Endodermal cell (in vitro differentiated cells): ENCODE measurements at regions not wholly inside any gene's neighbourhood (a gene's known extent, or its start where the extent isn't known, plus 50 kb on each side); places are given as distances from the start of the nearest gene placed in this dataset.

Experiments
- DNase-seq: peaks from one replicate; pipeline ENCODE4 v3.0.0-alpha.2; 2017
- H3K27ac ChIP-seq: 2 replicates; pipeline ENCODE4 v1.5.1; 2013; ENCODE audit warnings: mild to moderate bottlenecking, low read depth, low read length, moderate library complexity
- H3K27me3 ChIP-seq: 2 replicates; pipeline ENCODE4 v1.6.1; 2013; ENCODE audit warnings: mild to moderate bottlenecking, low read length, moderate library complexity; ENCODE audit not compliant: insufficient read depth, control insufficient read depth, poor library complexity, severe bottlenecking
- H3K36me3 ChIP-seq: 2 replicates; pipeline ENCODE4 v1.7.0; 2013; ENCODE audit warnings: mild to moderate bottlenecking, low read length, moderate library complexity; ENCODE audit not compliant: control insufficient read depth, insufficient read depth
- H3K4me1 ChIP-seq: one replicate; pipeline ENCODE4 v1.7.0; 2013; ENCODE audit warnings: low read length; ENCODE audit not compliant: control insufficient read depth, insufficient read depth
- H3K4me3 ChIP-seq: 2 replicates; pipeline ENCODE4 v1.5.1; 2013; ENCODE audit warnings: mild to moderate bottlenecking, low read length, moderate library complexity
- H3K9ac ChIP-seq: 2 replicates; pipeline ENCODE4 v1.6.1; 2013; ENCODE audit warnings: mild to moderate bottlenecking, low read length, moderate library complexity; ENCODE audit not compliant: poor library complexity, severe bottlenecking; ENCODE audit errors: extremely low read depth
- H3K9me3 ChIP-seq: 2 replicates; pipeline ENCODE4 v1.6.1; 2013; ENCODE audit warnings: mild to moderate bottlenecking, low read length, moderate library complexity; ENCODE audit not compliant: control insufficient read depth
- H3K27ac Mint-ChIP-seq: 2 replicates; pipeline ENCODE4 v1.8.0; 2020; ENCODE audit warnings: mixed read lengths
- H3K27me3 Mint-ChIP-seq: 2 replicates; pipeline ENCODE4 v1.8.0; 2021; ENCODE audit warnings: mild to moderate bottlenecking, mixed read lengths; ENCODE audit not compliant: insufficient read depth
- H3K36me3 Mint-ChIP-seq: 2 replicates; pipeline ENCODE4 v1.8.0; 2020; ENCODE audit warnings: low read depth, mixed read lengths
- H3K4me1 Mint-ChIP-seq: 2 replicates; pipeline ENCODE4 v1.8.0; 2020; ENCODE audit warnings: mixed read lengths
- H3K4me3 Mint-ChIP-seq: 2 replicates; pipeline ENCODE4 v1.8.0; 2020; ENCODE audit warnings: mild to moderate bottlenecking, moderate library complexity, mixed read lengths
- H3K9me3 Mint-ChIP-seq: 2 replicates; pipeline ENCODE4 v1.8.0; 2020; ENCODE audit warnings: mild to moderate bottlenecking, mixed read lengths
- CTCF ChIP-seq: fragments of 200-600 bp; sonication (generic); conservative IDR thresholded peaks from 2 replicates; pipeline ENCODE4 v1.5.0; 2021; ENCODE audit warnings: antibody characterized with exemption, mild to moderate bottlenecking
- WGBS, 2 experiments: methylation state at CpG; one replicate each; pipeline versions ENCODE4 v1.1.5 to v1.1.7; 2013; ENCODE audit warnings: missing lambda C conversion rate in 2 of 2, mixed read lengths in 1 of 2; ENCODE audit not compliant: insufficient coverage in 1 of 2, insufficient read length in 1 of 2; 5-methylcytosine and 5-hydroxymethylcytosine counted together

GRCh38 chr7:130948822-130949221, 214.8 kb upstream of the KLF14 start:
- Histone ChIP-seq H3K27me3 (no peaks in the 10 kb centered on the region), H3K4me3 (no peak overlapping the region), H3K9ac (no peak overlapping the region), H3K36me3 (no peaks in the 10 kb centered on the region), H3K4me1 (no peaks in the 10 kb centered on the region), H3K27ac (no peak overlapping the region), H3K9me3 (no peaks in the 10 kb centered on the region)
- no peak for DNase-seq
- Mint-ChIP-seq H3K36me3 (no peaks in the 10 kb centered on the region), H3K9me3 (no peaks in the 10 kb centered on the region), H3K27me3 (no peaks in the 10 kb centered on the region), H3K4me1 (no peaks in the 10 kb centered on the region), H3K27ac (no peak overlapping the region), H3K4me3 (no peak overlapping the region)
- 92 to 100% methylated on average over 1 of the region's 1 CpG for WGBS, 2 experiments
- no peak for TF ChIP-seq CTCF

GRCh38 chr7:130949550-130949949, 215.5 kb upstream of the KLF14 start:
- Histone ChIP-seq H3K9ac (no peak overlapping the region), H3K27ac (no peak overlapping the region), H3K4me1 (no peaks in the 10 kb centered on the region), H3K9me3 (no peaks in the 10 kb centered on the region), H3K27me3 (no peaks in the 10 kb centered on the region), H3K36me3 (no peaks in the 10 kb centered on the region), H3K4me3 (no peak overlapping the region)
- Mint-ChIP-seq H3K27me3 (no peaks in the 10 kb centered on the region), H3K36me3 (no peaks in the 10 kb centered on the region), H3K27ac (no peak overlapping the region), H3K4me1 (no peaks in the 10 kb centered on the region), H3K4me3 (no peak overlapping the region), H3K9me3 (no peaks in the 10 kb centered on the region)
- WGBS, 2 experiments: 100% methylated on average over 1 of the region's 2 CpGs; no CpG with 5 or more reads in 1 of the 2 experiments
- no peak for TF ChIP-seq CTCF
- DNase-seq: no peak

- TF ChIP-seq CTCF: no peak
- no peak overlapping the region for H3K4me3 Mint-ChIP-seq
- H3K36me3 Mint-ChIP-seq: no peaks in the 10 kb centered on the region
- Histone ChIP-seq H3K27me3 (no peaks in the 10 kb centered on the region), H3K4me3 (no peak overlapping the region), H3K9ac (no peak overlapping the region), H3K27ac (no peak overlapping the region), H3K4me1 (no peaks in the 10 kb centered on the region), H3K36me3 (no peaks in the 10 kb centered on the region), H3K9me3 (no peaks in the 10 kb centered on the region)
- no peak overlapping the region for H3K27ac Mint-ChIP-seq
- H3K4me1 Mint-ChIP-seq: no peaks in the 10 kb centered on the region
- DNase-seq: no peak
- H3K27me3 Mint-ChIP-seq: no peaks in the 10 kb centered on the region
- WGBS, 2 experiments: 93% methylated on average over 1 of the region's 1 CpG; no CpG with 5 or more reads in 1 of the 2 experiments
- H3K9me3 Mint-ChIP-seq: no peaks in the 10 kb centered on the region
These were observed 216.0 kb upstream of the KLF14 start for GRCh38 chr7:130950054-130950453.
